C4-2B (cell line): ENCODE measurements at regions not wholly inside any gene's neighbourhood (a gene's known extent, or its start where the extent isn't known, plus 50 kb on each side); places are given as distances from the start of the nearest gene placed in this dataset.

ENCODE experiments used
- ZFX ChIP-seq: fragments of 450-650 bp; IDR thresholded peaks from 2 replicates; pipeline ENCODE4 v1.6.1; 2017
- TF ChIP-seq, protein P1 (sequence below): fragments of 450-650 bp; conservative IDR thresholded peaks from 2 replicates; pipeline ENCODE4 v1.5.1; 2017; ENCODE audit warnings: mild to moderate bottlenecking

DNA sequence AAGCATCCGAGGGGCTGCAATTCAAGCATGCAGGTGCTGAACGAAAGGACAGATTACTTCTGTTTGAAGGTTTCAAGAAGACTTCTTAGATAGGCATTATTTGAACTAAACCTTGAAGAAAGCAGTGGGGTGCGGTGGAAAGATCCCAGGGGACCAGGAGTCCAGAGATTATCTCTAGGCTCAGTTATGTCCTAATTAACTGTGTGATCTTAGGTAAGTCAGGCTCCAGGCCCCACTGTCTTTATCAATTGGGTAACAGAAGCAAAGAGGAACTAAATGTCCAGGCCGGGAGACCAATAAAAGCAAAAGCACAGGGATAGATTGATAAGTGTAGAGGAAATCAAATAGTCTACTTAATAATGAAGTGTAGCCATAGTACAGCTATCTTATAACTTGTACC is 72.9 kb upstream of the CDC42BPA start:
- TF ChIP-seq, protein P1, sequence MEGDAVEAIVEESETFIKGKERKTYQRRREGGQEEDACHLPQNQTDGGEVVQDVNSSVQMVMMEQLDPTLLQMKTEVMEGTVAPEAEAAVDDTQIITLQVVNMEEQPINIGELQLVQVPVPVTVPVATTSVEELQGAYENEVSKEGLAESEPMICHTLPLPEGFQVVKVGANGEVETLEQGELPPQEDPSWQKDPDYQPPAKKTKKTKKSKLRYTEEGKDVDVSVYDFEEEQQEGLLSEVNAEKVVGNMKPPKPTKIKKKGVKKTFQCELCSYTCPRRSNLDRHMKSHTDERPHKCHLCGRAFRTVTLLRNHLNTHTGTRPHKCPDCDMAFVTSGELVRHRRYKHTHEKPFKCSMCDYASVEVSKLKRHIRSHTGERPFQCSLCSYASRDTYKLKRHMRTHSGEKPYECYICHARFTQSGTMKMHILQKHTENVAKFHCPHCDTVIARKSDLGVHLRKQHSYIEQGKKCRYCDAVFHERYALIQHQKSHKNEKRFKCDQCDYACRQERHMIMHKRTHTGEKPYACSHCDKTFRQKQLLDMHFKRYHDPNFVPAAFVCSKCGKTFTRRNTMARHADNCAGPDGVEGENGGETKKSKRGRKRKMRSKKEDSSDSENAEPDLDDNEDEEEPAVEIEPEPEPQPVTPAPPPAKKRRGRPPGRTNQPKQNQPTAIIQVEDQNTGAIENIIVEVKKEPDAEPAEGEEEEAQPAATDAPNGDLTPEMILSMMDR = no peak
- TF ChIP-seq ZFX = no peak
